A673 (cell line): ENCODE measurements at regions not wholly inside any gene's neighbourhood (a gene's known extent, or its start where the extent isn't known, plus 50 kb on each side); places are given as distances from the start of the nearest gene placed in this dataset.

ENCODE experiments used
- BruUV-seq: library from RNA; stranded (reverse); fragments of 400-500 nt; replicated peaks from 2 replicates; lab custom pipeline; 2021; lab: Mats Ljungman, UMichigan
- CTCF ChIA-PET: fragments of 300-600 bp; sonication (Branson Sonifier 250); formaldehyde crosslinking; loops from one replicate; lab custom pipeline; 2022; ENCODE audit warnings: antibody characterized with exemption; lab: Charles Lee
- POLR2A ChIA-PET: fragments of 300-600 bp; sonication (Branson Sonifier 250); formaldehyde crosslinking; loops from one replicate; lab custom pipeline; 2022; ENCODE audit warnings: antibody characterized with exemption; ENCODE audit not compliant: low non-redundant PET; lab: Charles Lee
- DNase-seq: peaks from one replicate; pipeline ENCODE4 v3.0.0-alpha.2; 2015; ENCODE audit warnings: low spot score
- H3K27ac ChIP-seq: fragments of 200-600 bp; sonication (generic); 2 replicates; pipeline ENCODE4 v1.5.1; 2016; ENCODE audit warnings: mixed run types, low read depth, mild to moderate bottlenecking, mixed read lengths, antibody characterized with exemption, low read length; ENCODE audit not compliant: poor library complexity, severe bottlenecking
- H3K27me3 ChIP-seq: fragments of 200-600 bp; sonication (generic); replicated peaks from 2 replicates; pipeline ENCODE4 v1.6.1; 2017; ENCODE audit warnings: mixed run types, low read depth, mild to moderate bottlenecking, mixed read lengths, antibody characterized with exemption, low read length; ENCODE audit not compliant: insufficient read depth, poor library complexity
- H3K36me3 ChIP-seq: fragments of 200-600 bp; sonication (generic); 2 replicates; pipeline ENCODE4 v1.6.1; 2016; ENCODE audit warnings: mixed run types, mild to moderate bottlenecking, mixed read lengths, antibody characterized with exemption, low read length; ENCODE audit not compliant: insufficient read depth, poor library complexity, severe bottlenecking
- H3K4me1 ChIP-seq: fragments of 200-600 bp; sonication (generic); 2 replicates; pipeline ENCODE4 v1.6.1; 2017; ENCODE audit warnings: mixed run types, mild to moderate bottlenecking, mixed read lengths, antibody characterized with exemption, low read length; ENCODE audit not compliant: insufficient read depth, poor library complexity, severe bottlenecking
- H3K4me3 ChIP-seq: fragments of 200-600 bp; sonication (generic); 2 replicates; pipeline ENCODE4 v1.5.1; 2016; ENCODE audit warnings: low read depth, mixed run types, mild to moderate bottlenecking, mixed read lengths, low read length; ENCODE audit not compliant: poor library complexity, severe bottlenecking
- H3K9me3 ChIP-seq: fragments of 200-600 bp; sonication (generic); 2 replicates; pipeline ENCODE4 v1.6.1; 2016; ENCODE audit warnings: mixed run types, low read depth, mild to moderate bottlenecking, mixed read lengths, antibody characterized with exemption, low read length; ENCODE audit not compliant: poor library complexity, severe bottlenecking
- EZH2 ChIP-seq: fragments of 200-600 bp; sonication (generic); IDR thresholded peaks from 2 replicates; pipeline ENCODE4 v1.6.1; 2017; ENCODE audit warnings: borderline replicate concordance, low read depth, mild to moderate bottlenecking, mixed read lengths, antibody characterized with exemption, low read length; ENCODE audit not compliant: poor library complexity, severe bottlenecking
- intact Hi-C: fragments of 100-400 bp; cut with micrococcal nuclease; formaldehyde crosslinking; loops from one replicate; pipeline ENCODE4 v1.10.0; 2022; ENCODE audit not compliant: unreplicated experiment
- TF ChIP-seq, protein P1 (sequence below): fragments of 300-800, 200-600 bp; sonication (generic); conservative IDR thresholded peaks from 2 replicates; pipeline ENCODE4 v1.5.1; 2017; ENCODE audit warnings: low read depth, mild to moderate bottlenecking, antibody characterized with exemption, low read length, moderate library complexity, mixed read lengths

DNA sequence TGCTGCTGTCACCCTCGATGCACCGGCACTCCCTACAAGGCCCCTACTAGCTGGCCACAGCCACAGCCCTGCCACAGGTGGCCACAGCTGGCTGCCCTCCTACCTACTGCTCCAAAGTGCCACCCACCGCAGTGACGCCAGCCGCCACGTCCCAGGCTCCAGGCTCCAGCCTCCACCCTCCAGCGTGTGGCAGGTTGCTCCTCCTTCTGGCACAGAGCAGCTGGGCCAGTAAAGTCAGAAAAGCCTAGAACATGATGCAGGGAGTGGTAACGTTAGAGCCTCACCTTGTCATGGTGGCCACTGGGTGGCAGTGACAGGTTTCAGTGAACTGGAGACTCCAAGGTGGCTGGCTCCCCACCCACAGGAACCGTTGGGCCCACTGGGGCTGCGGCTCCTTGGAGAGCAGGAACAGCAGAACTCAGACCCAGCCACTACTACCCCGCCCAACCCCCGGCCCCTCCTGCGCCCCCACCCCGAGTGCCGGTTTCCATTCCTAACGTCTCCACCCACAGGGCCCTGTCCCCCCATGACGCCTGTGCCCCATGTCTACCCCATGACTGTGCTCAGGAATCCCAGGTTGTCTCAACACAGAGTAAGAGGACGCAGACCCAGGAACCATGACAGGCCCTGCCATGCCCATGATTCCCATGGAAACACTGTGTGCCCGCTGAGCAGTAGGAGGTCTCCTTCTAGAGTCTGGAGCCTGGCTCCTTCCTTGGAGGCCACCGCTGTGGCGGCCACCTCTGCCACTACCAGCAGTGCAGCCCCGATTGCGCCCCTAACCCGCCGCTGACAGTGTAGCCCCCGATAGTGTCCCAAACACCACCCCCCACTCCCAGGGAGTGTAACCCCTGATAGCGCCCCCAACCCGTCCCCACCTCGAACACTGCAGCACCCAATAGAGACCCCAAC lies 52.3 kb upstream of the ZNF33B start:
- POLR2A ChIA-PET, result no interaction called here
- no peaks in the 10 kb centered on the region for H3K9me3 ChIP-seq
- no peak overlapping the region for H3K27ac ChIP-seq
- H3K27me3 ChIP-seq, result no peaks in the 10 kb centered on the region
- CTCF ChIA-PET, result no interaction called here
- intact Hi-C loops, result no loop called here
- H3K36me3 ChIP-seq, result no peaks in the 10 kb centered on the region
- peak; percentile 2 for DNase-seq
- H3K4me3 ChIP-seq, result no peak overlapping the region
- no peak for TF ChIP-seq EZH2
- TF ChIP-seq, protein P1, sequence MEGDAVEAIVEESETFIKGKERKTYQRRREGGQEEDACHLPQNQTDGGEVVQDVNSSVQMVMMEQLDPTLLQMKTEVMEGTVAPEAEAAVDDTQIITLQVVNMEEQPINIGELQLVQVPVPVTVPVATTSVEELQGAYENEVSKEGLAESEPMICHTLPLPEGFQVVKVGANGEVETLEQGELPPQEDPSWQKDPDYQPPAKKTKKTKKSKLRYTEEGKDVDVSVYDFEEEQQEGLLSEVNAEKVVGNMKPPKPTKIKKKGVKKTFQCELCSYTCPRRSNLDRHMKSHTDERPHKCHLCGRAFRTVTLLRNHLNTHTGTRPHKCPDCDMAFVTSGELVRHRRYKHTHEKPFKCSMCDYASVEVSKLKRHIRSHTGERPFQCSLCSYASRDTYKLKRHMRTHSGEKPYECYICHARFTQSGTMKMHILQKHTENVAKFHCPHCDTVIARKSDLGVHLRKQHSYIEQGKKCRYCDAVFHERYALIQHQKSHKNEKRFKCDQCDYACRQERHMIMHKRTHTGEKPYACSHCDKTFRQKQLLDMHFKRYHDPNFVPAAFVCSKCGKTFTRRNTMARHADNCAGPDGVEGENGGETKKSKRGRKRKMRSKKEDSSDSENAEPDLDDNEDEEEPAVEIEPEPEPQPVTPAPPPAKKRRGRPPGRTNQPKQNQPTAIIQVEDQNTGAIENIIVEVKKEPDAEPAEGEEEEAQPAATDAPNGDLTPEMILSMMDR, result 0 out of 2 replicates have a peak, but pooled peaks have one; percentile 18
- no TSS peak for BruUV-seq
- H3K4me1 ChIP-seq, result no peaks in the 10 kb centered on the region

GRCh38 chr10:42691361-42692120 lies 53.2 kb upstream of the ZNF33B start:
- H3K4me3 ChIP-seq, result no peak overlapping the region
- ChIA-PET CTCF (no interaction called here), POLR2A (no interaction called here)
- intact Hi-C loops, result no loop called here
- no peaks in the 10 kb centered on the region for H3K36me3 ChIP-seq
- BruUV-seq, result no TSS peak
- no peaks in the 10 kb centered on the region for H3K9me3 ChIP-seq
- DNase-seq, result no peak
- TF ChIP-seq EZH2, result no peak
- TF ChIP-seq, protein P1, result no peak
- no peak overlapping the region for H3K27ac ChIP-seq
- no peaks in the 10 kb centered on the region for H3K4me1 ChIP-seq
- H3K27me3 ChIP-seq, result no peaks in the 10 kb centered on the region

DNA sequence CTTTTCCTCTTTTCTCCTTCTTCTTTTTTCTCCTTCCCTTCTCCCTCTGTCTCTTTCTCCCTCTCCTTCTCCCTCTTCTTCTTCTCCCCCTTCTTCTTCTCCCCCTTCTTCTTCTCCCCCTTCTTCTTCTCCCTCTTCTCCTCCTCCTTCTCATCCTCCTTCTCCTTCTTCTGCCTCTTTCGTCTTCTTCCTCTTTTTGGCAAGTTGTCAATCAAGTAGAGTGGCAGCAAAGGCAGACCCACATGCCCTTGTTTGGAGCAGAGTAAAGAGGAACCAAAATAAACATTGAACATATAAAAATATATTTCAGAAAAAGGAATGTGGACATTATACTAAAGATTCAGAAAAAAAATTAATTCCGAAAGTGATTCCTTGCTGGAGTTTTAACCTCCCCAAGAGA lies 59.6 kb upstream of the ZNF33B start:
- intact Hi-C loops, result no loop called here
- ChIA-PET POLR2A (no interaction called here), CTCF (no interaction called here)
- H3K27me3 ChIP-seq, result no peaks in the 10 kb centered on the region
- H3K4me1 ChIP-seq, result no peaks in the 10 kb centered on the region
- no peak for DNase-seq
- H3K4me3 ChIP-seq, result no peak overlapping the region
- no TSS peak for BruUV-seq
- H3K9me3 ChIP-seq, result no peaks in the 10 kb centered on the region
- H3K27ac ChIP-seq, result no peak overlapping the region
- no peak for TF ChIP-seq EZH2
- TF ChIP-seq, protein P1, result no peak
- H3K36me3 ChIP-seq, result no peaks in the 10 kb centered on the region
